ENCODE measurements at regions not wholly inside any gene's neighbourhood (a gene's known extent, or its start where the extent isn't known, plus 50 kb on each side); places are given as distances from the start of the nearest gene placed in this dataset.

DNA sequence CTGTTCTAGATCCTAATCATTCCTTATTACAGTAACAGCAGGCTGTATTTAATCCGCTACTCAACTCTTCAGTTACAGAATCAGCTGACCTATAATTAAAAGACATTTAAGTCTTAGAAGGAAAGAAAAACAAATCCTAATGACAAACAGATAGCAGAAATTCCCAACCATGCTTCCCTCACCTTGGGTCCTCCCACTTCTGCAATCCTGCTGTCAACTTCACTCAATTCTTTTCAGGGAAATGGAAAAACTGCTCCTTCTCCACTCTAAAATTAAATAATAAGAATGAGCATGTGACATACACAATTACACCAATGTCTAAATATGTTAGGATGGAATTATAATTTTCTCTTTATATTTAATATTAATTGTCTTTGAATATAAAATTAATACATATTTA lies 182.6 kb upstream of the LYPLAL1 start:
- DNase-seq (ENCODE audit: low spot score): no peak

DNA sequence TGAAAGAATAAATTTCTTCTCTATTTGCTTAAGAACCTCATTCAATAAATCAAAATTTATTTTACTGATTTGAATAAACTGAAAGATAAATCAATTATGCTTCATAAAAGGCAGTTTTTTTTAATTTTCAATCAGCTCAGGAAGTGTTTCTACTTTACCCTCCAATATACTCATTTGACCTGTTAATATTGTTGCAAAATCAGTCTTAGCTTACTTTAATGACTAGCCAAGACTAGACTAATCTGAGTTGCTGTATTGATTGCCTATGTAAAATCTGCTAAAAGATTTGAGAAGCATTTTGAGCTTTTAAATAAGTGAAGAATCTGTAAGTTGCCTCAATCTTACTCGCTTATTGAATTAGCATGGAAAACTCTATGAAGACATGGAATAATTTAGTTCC lies 179.1 kb upstream of the LYPLAL1 start:
- DNase-seq (ENCODE audit: low spot score): no peak

GRCh38 chr1:218995091-218995665 lies 178.5 kb upstream of the LYPLAL1 start:
- no peak for DNase-seq (ENCODE audit: low spot score)

DNA sequence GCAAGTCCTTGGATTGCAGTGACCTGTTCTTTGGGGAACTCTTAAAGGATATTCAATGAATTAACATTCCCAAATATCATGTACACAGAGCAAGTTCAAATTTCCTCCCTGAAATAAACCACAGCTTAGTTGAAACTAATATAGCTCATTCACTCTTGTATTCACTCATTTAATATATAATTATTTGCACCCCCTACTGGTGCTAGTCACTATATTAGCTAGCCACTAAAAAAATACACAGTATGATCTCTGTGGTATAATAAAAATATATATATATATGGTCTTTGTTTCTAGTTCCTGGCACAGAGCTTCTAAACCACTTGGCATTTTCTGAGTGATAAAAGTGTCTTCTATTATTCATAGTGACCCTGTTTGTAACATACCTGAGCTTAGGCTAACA lies 177.3 kb upstream of the LYPLAL1 start:
- no peak for DNase-seq (ENCODE audit: low spot score)

- DNase-seq (ENCODE audit: low spot score): no peak
These were observed 173.7 kb upstream of the LYPLAL1 start for GRCh38 chr1:219000005-219000404.

- DNase-seq (ENCODE audit: low spot score): no peak
These were observed 173.0 kb upstream of the LYPLAL1 start for GRCh38 chr1:219000631-219001030.

DNA sequence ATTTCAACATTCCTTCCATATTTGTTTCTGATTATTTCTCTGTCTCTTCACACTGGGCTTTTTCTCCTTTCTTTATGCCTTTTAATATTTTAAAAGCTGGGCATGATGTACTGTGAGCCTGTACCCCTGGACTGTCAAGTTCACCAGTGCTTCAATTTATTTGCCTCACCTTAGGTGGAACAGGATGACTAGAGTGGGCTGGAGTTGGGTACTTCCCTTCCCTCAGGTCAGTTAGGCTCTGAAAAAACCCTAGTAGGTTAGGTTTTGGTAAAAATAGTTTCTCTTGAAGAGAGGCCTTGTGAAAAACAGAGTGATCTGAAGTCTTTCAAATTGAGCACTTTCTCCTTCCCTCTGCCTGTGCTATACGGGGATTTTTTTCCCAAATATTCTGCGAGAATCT lies 163.0 kb upstream of the LYPLAL1 start:
- no peak for DNase-seq (ENCODE audit: low spot score)

DNA sequence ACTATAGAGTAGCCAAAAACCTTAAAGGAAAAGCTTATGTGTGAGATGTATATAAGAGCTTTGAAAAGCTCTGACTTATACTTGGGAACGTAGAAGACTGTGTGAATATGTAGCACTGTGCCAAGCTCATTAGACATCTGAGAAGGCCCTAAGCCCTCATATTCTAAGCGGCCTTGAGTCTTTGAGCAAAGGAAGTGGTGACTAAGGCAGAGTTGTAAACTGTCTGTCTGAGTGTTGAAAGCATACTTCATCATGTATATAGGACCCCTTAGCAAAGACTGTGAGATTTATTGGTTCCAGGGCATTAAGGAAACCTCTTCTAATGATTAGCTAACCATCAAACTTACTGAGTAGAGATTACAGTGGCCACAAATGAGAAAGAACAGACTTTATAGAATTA lies 153.3 kb upstream of the LYPLAL1 start:
- DNase-seq (ENCODE audit: low spot score): no peak

DNA sequence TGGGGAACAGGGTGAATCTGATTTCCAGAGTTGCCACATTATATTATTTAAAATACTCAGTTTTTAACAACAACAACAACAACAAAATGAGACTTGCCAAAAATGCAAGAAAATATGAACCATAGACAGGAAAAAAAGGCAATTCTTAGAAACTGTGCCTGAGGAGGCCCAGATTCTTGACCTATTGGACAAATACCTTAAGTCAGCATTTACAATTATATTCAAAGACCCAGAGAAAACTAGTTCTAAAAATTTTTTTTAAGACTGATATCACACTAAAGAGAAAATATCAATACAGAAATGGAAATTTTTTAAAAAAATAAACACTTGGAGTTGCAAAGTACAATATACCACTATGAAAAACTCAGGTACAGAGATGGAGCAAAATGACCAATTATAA lies 152.8 kb upstream of the LYPLAL1 start:
- no peak for DNase-seq (ENCODE audit: low spot score)

GRCh38 chr1:219027146-219027673 lies 146.5 kb upstream of the LYPLAL1 start:
- no peak for DNase-seq (ENCODE audit: low spot score)

DNA sequence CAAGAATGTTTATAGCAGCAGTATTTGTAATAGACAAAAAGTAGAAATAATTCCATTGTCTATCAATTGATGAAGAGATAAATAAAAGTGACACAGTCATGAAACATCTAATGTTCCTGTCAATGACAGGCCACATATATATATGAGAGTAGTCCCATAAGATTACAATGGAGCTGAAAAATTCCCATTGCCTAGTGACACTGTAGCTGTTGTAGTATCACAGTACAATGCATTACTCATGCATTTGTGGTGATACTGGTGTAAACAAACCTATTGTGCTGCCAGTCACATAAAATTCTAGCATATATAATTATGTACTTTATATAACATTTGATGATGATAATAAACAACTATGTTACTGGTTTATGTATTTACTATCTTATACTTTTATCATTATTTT lies 141.9 kb upstream of the LYPLAL1 start:
- peak; percentile 14 for DNase-seq (ENCODE audit: low spot score)

DNA sequence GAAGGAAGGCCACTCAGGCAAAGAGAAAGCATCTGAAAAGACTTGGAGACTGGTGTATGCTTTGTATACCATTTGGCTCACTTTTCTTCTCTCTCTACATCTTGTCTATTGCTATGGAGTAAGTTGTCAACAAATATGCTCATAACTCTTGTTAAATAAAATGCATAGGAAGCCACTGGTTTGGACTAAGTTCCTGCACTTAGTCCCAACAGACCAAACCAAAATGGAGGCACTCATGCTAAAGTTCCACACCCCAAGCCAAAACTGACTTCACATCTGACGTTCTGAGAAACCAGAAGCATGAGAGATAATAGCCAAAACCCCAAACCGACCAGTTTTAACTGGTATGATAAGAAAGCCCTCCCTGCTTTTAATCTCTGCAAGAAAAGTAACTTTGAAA lies 135.3 kb upstream of the LYPLAL1 start:
- DNase-seq (ENCODE audit: low spot score): no peak

- no peak for DNase-seq (ENCODE audit: low spot score)
These were observed 134.5 kb upstream of the LYPLAL1 start for GRCh38 chr1:219039017-219039681.

DNA sequence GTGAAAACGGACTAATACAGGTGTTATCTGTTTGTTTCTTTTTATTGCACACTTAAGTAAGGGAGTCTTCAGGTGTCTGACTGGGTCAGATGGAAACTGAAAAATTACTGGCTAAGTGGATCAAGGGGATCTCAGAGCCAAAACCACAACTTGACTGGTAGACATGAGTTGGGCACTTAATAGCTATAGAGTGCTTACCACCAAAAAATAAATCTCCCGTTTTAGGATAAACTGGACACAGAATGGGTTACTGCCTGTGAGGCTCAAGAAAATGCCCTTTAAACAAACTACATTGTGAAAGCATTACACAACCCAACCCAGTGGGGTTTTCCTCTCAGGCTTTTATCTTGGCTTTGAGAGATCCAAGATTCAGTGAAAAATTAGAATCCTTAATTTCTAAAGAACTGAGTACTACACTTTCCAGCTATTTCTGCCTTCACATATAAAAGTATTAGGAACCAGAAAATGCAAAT lies 134.0 kb upstream of the LYPLAL1 start:
- DNase-seq (ENCODE audit: low spot score): no peak

DNA sequence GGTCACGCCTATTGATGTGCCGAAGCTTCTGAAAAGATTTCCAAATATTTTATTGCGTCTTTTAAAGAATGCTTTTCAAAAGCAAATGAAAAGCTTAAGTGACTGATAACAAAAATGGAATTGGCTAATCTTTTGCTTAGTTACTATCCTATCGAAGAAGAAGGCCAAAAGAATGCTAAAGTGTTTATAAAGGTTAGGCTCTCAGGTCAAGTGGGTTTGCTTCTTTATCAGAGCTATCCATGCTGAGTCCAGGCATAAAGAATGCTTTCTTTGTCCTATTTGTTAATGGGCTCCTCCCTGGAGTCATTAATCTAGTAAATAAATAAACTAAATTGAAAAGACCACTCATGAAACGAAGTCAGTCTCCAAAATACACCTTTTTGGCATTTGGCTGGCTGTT lies 133.4 kb upstream of the LYPLAL1 start:
- DNase-seq (ENCODE audit: low spot score): no peak

- no peak for DNase-seq (ENCODE audit: low spot score)
These were observed 132.5 kb upstream of the LYPLAL1 start for GRCh38 chr1:219041141-219041540.

DNA sequence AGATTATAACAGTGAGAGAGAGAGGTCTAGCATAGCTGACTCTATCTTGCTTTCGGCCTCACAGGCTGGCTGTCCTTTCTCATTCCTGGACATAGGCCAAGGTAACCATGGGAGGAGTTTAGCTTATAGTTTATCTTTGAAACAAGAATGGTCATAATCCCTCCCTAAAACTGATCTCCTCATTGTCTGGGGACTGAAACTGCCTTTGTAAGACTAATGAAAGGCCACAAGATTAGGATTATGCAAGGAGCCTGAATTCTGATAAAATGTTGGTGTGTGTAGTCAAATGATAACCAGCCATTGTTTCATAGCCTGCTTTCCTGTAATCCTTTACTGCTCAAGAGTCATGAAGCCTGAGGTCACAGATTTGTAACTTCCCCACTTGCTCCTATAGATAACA lies 131.9 kb upstream of the LYPLAL1 start:
- DNase-seq (ENCODE audit: low spot score): no peak

- no peak for DNase-seq (ENCODE audit: low spot score)
These were observed 130.9 kb upstream of the LYPLAL1 start for GRCh38 chr1:219042769-219043168.

- no peak for DNase-seq (ENCODE audit: low spot score)
These were observed 128.4 kb upstream of the LYPLAL1 start for GRCh38 chr1:219045246-219045645.

DNA sequence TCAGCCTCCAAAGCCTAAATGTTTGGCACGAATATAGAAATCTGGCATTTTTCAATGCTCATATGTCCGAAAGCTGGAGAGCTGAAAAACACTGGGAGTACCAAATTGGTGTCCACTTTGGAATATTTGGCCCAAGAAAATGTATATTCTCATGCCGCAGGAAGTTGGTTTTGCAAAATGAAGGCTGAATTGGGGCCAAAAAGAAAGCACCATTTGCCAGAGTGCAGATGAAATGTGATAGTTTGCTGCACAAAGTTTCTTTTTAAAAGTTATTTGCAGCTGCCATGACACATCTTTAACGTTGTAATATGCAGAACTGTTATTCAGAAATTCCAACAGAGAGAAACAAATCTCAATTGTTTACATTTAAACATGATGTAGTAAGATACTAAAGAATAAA lies 124.2 kb upstream of the LYPLAL1 start:
- no peak for DNase-seq (ENCODE audit: low spot score)

DNA sequence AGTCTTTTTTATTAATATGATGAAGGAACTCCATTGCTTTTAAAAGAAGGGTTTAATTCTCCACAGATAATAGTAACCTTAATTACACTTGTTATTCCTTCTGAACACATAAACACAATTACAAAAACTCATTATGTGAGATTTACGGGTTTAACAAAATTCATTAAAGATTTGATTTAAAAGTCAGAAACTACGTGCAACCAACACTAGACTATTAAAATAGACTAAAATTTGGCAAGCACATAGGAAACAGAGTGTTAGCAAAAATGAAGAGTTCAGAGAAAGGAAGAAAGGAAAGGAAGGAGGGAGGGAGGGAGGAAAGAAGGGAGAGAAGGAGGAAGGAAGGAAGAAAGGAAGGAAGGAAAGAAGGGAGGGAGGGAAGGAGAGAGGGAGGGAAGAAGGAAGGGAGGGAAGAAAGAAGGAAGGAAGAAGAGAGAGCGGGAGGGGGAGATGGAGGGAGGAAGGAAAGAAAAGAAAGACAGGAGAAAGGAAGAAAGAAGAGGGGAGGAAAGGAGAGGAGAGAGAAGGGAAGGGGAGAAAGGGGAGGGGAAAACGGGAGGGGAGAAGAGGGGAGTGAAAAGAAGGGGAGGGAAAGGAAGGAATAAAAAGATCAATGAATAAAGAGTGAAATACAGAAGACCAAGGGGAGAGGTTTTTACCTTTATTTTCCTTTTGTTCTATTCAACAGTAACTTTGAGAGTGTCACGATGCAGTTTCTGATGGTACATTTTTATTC lies 123.4 kb upstream of the LYPLAL1 start:
- no peak for DNase-seq (ENCODE audit: low spot score)

- no peak for DNase-seq (ENCODE audit: low spot score)
These were observed 122.9 kb upstream of the LYPLAL1 start for GRCh38 chr1:219050822-219051125.

- no peak for DNase-seq (ENCODE audit: low spot score)
These were observed 122.1 kb upstream of the LYPLAL1 start for GRCh38 chr1:219051547-219051946.

All from SW480 (cell line).